Kidney epithelial cell (primary cell): ENCODE measurements at regions not wholly inside any gene's neighbourhood (a gene's known extent, or its start where the extent isn't known, plus 50 kb on each side); places are given as distances from the start of the nearest gene placed in this dataset.

Experiments used
- DNase-seq: peaks from one replicate; pipeline ENCODE4 v3.0.0-alpha.2; 2010; ENCODE audit warnings: low read depth
- H3K27me3 ChIP-seq: 2 replicates; pipeline ENCODE4 v1.6.0; 2011; ENCODE audit warnings: low read length; ENCODE audit not compliant: control insufficient read depth, insufficient read depth
- H3K36me3 ChIP-seq: 2 replicates; pipeline ENCODE4 v1.5.1; 2011; ENCODE audit warnings: low read length; ENCODE audit not compliant: control insufficient read depth, insufficient read depth
- H3K4me3 ChIP-seq: 2 replicates; pipeline ENCODE4 v1.5.1; 2011; ENCODE audit warnings: low read depth, mild to moderate bottlenecking, control low read depth, low read length
- TF ChIP-seq, protein P1 (sequence below): IDR thresholded peaks from 2 replicates; pipeline ENCODE4 v1.5.1; 2011; ENCODE audit warnings: mild to moderate bottlenecking, moderate library complexity, low read length, control low read depth, inconsistent platforms; ENCODE audit not compliant: insufficient read depth, poor library complexity, severe bottlenecking

DNA sequence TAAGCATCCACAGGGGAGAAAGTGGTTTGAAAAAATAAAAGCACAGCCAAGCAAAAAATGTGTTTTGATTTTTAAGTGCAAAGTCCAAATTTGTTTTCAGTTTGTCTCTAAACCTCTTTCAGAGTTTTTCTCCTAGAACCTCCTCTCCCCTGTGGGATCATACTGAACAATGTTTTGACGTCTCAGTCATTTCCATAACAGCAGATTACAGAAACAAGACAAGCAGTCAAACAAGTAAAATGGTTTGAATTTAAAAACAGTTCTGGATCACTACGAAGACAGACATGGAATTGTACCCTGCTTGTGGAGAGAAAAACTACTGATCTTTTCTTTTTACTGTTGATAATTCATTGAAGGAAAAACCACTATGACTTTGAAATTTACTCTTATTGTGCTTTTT, 245.7 kb upstream of the CNTN4 start:
- Histone ChIP-seq H3K36me3 (no peaks in the 10 kb centered on the region), H3K4me3 (no peak overlapping the region), H3K27me3 (no peaks in the 10 kb centered on the region)
- DNase-seq = no peak
- TF ChIP-seq, protein P1, sequence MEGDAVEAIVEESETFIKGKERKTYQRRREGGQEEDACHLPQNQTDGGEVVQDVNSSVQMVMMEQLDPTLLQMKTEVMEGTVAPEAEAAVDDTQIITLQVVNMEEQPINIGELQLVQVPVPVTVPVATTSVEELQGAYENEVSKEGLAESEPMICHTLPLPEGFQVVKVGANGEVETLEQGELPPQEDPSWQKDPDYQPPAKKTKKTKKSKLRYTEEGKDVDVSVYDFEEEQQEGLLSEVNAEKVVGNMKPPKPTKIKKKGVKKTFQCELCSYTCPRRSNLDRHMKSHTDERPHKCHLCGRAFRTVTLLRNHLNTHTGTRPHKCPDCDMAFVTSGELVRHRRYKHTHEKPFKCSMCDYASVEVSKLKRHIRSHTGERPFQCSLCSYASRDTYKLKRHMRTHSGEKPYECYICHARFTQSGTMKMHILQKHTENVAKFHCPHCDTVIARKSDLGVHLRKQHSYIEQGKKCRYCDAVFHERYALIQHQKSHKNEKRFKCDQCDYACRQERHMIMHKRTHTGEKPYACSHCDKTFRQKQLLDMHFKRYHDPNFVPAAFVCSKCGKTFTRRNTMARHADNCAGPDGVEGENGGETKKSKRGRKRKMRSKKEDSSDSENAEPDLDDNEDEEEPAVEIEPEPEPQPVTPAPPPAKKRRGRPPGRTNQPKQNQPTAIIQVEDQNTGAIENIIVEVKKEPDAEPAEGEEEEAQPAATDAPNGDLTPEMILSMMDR = no peak

DNA sequence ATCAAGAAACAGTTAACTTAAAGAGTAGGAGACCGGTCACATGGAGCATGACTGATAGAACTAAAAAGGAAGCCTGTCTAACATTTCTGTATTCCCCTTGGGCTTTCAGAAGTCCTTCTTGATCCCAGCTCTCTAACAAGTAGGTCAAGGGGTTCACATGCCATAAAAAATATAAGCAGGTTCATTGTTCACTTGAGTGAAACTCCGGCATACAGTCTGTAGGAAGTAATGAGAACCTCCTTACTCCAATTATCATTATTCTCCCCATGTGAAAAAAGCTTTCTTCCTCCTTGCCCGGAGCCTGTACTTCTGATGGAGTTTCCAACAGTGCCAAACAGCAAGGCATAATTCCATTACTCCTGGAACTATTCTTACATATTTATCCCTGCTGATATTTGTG, 242.8 kb upstream of the CNTN4 start:
- TF ChIP-seq, protein P1 = no peak
- no peaks in the 10 kb centered on the region for H3K27me3 ChIP-seq
- no peak for DNase-seq

DNA sequence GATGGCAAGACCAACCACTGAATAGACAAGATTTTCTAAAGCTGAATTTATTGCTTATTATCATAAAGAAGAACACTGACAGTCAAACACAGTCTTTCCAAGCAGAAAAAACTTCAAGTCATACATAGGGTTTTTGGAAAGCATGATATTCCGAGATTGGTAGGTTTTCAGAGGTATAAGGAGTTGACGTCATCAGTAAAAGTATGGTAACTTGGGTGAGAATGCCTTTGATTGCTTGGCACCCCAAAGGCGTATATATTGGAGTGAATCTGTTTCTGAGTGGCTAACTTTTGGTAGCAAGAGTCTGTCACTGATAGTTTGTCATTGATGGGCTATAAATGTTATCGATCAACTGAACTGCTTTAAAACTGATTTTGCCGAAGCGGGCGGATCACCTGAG, 227.9 kb upstream of the CNTN4 start:
- no peak overlapping the region for H3K4me3 ChIP-seq
- H3K27me3 ChIP-seq = no peaks in the 10 kb centered on the region
- TF ChIP-seq, protein P1 = no peak
- DNase-seq = no peak
- H3K36me3 ChIP-seq = no peaks in the 10 kb centered on the region

More for the DNA sequence above, 242.8 kb upstream of the CNTN4 start:
- no peak overlapping the region for H3K4me3 ChIP-seq
- no peaks in the 10 kb centered on the region for H3K36me3 ChIP-seq

DNA sequence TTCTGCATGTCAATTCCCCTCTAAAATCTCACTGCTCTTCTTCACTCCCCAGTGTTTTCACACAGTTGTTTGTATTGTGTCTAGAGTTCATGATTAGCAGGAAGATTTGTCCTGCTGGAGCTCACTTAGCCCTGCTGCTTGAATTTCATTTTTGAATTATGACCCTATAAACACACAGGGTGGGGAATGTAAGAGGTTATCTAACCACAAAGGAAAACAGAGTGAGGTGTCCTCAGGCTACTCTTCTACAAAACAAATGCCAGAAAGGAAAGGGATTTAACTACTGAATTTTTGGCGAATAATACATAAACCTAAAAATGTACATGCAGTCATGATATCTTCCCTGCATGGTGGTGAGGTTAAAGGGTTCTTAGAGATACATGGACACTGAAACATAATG, 215.1 kb upstream of the CNTN4 start:
- Histone ChIP-seq H3K27me3 (no peaks in the 10 kb centered on the region), H3K4me3 (no peak overlapping the region), H3K36me3 (no peaks in the 10 kb centered on the region)
- TF ChIP-seq, protein P1 = no peak
- no peak for DNase-seq

DNA sequence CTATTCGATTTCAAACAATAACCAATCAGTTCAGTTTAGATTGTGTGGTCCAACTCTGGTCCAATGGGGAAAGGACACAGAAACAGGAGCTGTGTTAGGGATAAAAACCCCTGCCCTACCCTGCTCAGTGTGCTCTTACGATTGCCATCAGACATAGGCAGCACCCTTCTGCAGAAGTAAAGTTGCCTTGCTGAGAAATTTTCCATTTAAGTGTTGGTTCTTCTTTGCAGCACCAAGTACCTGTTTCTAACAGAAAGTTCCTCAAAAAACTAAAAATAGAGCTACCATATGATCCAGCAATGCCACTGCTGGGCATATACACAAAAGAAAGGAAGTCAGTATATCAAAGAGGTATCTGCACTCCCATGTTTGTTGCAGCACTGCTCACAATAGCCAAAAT, 206.2 kb upstream of the CNTN4 start:
- DNase-seq = no peak
- H3K27me3 ChIP-seq = no peaks in the 10 kb centered on the region
- TF ChIP-seq, protein P1 = no peak
- H3K4me3 ChIP-seq = no peak overlapping the region
- no peaks in the 10 kb centered on the region for H3K36me3 ChIP-seq

DNA sequence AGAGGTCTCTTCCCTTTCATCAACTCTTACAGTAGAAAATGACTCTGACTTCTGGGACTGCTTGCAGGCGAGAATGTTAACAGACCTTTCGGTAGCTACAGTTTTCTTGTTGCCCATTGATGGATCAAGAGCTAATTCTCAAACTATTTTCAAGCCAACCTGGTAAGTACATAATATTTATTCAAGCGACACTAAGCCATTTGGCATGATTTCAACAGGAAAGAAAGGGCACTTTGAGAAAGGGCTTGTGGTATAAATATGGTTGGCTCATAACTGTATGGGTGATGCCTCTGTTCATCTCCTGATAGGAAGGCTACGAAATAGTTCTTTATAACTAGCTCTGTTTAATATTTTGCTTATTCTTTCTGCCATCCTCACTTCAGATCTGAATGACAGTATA, 196.2 kb upstream of the CNTN4 start:
- H3K4me3 ChIP-seq = no peak overlapping the region
- no peaks in the 10 kb centered on the region for H3K27me3 ChIP-seq
- DNase-seq = no peak
- no peaks in the 10 kb centered on the region for H3K36me3 ChIP-seq
- TF ChIP-seq, protein P1 = no peak
